Spleen (tissue), 11 donors: ENCODE measurements at regions not wholly inside any gene's neighbourhood (a gene's known extent, or its start where the extent isn't known, plus 50 kb on each side); places are given as distances from the start of the nearest gene placed in this dataset.

Experiments used
- DNase-seq: peaks from one replicate; pipeline ENCODE4 v3.0.0-alpha.2; 2020
- H3K27ac ChIP-seq, 8 donors: fragments of 200-600 bp; sonication (generic) in 7 of 8; 1 replicate in 4 of 8; 2 replicates in 4 of 8; pipeline versions ENCODE4 v1.5.0 to v1.8.0; 2016 to 2021; ENCODE audit warnings: inconsistent platforms in 4 of 8, mild to moderate bottlenecking in 4 of 8, moderate library complexity in 1 of 8
- H3K27me3 ChIP-seq, 7 donors: fragments of 200-600 bp; sonication (generic) in 6 of 7; replicated peaks in 1 of 7; 1 replicate in 4 of 7; 2 replicates in 3 of 7; pipeline versions ENCODE4 v1.5.0 to v1.8.0; 2016 to 2021; ENCODE audit warnings: inconsistent platforms in 3 of 7, mild to moderate bottlenecking in 1 of 7
- H3K36me3 ChIP-seq, 6 donors: fragments of 200-600 bp; sonication (generic) in 5 of 6; 1 replicate in 4 of 6; 2 replicates in 2 of 6; pipeline versions ENCODE4 v1.5.0 to v1.8.0; 2016 to 2021; ENCODE audit warnings: inconsistent platforms in 2 of 6
- H3K4me1 ChIP-seq, 6 donors: fragments of 200-600 bp; sonication (generic) in 5 of 6; 1 replicate in 3 of 6; 2 replicates in 3 of 6; pipeline versions ENCODE4 v1.5.0 to v1.8.0; 2016 to 2021; ENCODE audit warnings: inconsistent platforms in 3 of 6
- H3K4me3 ChIP-seq, 8 donors: fragments of 200-600 bp; sonication (generic) in 7 of 8; 1 replicate in 4 of 8; 2 replicates in 4 of 8; pipeline versions ENCODE4 v1.5.0 to v1.8.0; 2016 to 2021; ENCODE audit warnings: inconsistent platforms in 4 of 8, mild to moderate bottlenecking in 4 of 8, moderate library complexity in 2 of 8
- H3K9me3 ChIP-seq, 8 donors: fragments of 200-600 bp; sonication (generic) in 7 of 8; 1 replicate in 4 of 8; 2 replicates in 4 of 8; pipeline versions ENCODE4 v1.5.0 to v1.8.0; 2016 to 2021; ENCODE audit warnings: inconsistent platforms in 4 of 8
- POLR2A ChIP-seq, 3 donors: fragments of 450-650 bp; IDR thresholded peaks; one replicate each; pipeline ENCODE4 v1.5.1; 2017; ENCODE audit warnings: antibody characterized with exemption in 3 of 3, mild to moderate bottlenecking in 1 of 3
- POLR2AphosphoS5 ChIP-seq, 3 donors: sonication (generic); formaldehyde crosslinking; IDR thresholded peaks; one replicate each; pipeline ENCODE4 v1.5.1; 2017; ENCODE audit warnings: antibody characterized with exemption in 3 of 3
- WGBS, 5 donors: extraction: QIAGEN DNeasy Blood & Tissue Kit in 3 of 5; methylation state at CpG; one replicate each; pipeline versions ENCODE4 v1.1.5 to v1.1.7; 2013 to 2018; 5-methylcytosine and 5-hydroxymethylcytosine counted together
- intact Hi-C: fragments of 100-400 bp; cut with DNase I; formaldehyde crosslinking; loops from one replicate; pipeline ENCODE4 v1.15.0; 2023; ENCODE audit warnings: low total_unique reads
- TF ChIP-seq, protein P1 (sequence below), 11 experiments: fragments of 200-600 bp in 7 of 11; fragments of 450-650 bp in 4 of 11; sonication (generic) in 4 of 11; IDR thresholded peaks in 8 of 11; conservative IDR thresholded peaks in 3 of 11; 1 replicate in 7 of 11; 2 replicates in 4 of 11; pipeline versions ENCODE4 v1.4.0 to v1.8.0; 2016 to 2021; ENCODE audit warnings: antibody characterized with exemption in 11 of 11, inconsistent platforms in 4 of 11, mild to moderate bottlenecking in 1 of 11
- donor health status: healthy with polysubstance abuse.
- donor health status: DM: no; HTN: no; CAD: no; lungs with moderate emphysema.
- donor health status: DM: no; HTN: no; CAD: no.
- donor health status: Bipolar disorder and iron deficiency.
- donor health status: healthy.
- donor health status: DM: no; HTN: no; CAD: no.
- donor health status: DM: yes; HTN: yes; CAD: no.

DNA sequence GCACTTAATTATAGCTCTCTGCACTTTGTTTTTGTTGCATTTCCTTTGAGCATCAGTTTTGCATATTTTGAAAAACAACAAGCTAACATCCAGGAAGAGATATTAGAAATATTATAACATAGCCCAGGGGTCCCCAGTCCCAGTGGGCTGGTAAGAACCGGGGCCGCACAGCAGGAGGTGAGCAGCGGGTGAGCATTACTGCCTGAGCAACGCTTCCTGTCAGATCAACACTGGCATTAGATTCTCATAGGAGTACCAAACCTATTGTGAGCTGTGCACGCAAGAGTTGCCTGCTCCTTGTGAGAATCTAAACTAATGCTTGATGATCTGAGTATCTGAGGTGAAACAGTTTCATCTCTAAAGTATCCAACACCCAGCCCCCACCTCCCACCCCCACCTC lies 675.9 kb upstream of the ZNF608 start:
- H3K4me1 ChIP-seq: no peaks in the 10 kb centered on the region
- no peak overlapping the region for H3K4me3 ChIP-seq
- H3K27me3 ChIP-seq: no peaks in the 10 kb centered on the region
- TF ChIP-seq POLR2AphosphoS5 (IDR thresholded peaks at IDR 0.05) (no peak), POLR2A (IDR thresholded peaks at IDR 0.05) (no peak)
- TF ChIP-seq, protein P1, sequence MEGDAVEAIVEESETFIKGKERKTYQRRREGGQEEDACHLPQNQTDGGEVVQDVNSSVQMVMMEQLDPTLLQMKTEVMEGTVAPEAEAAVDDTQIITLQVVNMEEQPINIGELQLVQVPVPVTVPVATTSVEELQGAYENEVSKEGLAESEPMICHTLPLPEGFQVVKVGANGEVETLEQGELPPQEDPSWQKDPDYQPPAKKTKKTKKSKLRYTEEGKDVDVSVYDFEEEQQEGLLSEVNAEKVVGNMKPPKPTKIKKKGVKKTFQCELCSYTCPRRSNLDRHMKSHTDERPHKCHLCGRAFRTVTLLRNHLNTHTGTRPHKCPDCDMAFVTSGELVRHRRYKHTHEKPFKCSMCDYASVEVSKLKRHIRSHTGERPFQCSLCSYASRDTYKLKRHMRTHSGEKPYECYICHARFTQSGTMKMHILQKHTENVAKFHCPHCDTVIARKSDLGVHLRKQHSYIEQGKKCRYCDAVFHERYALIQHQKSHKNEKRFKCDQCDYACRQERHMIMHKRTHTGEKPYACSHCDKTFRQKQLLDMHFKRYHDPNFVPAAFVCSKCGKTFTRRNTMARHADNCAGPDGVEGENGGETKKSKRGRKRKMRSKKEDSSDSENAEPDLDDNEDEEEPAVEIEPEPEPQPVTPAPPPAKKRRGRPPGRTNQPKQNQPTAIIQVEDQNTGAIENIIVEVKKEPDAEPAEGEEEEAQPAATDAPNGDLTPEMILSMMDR (IDR thresholded peaks at IDR 0.05 in 8 of 11, conservative IDR thresholded peaks at IDR 0.05 in 3 of 11): no peak
- intact Hi-C loops: no loop called here
- H3K36me3 ChIP-seq: no peaks in the 10 kb centered on the region
- WGBS, 5 donors: 82 to 95% (median 88%) methylated on average over 5 of the region's 5 CpGs
- H3K27ac ChIP-seq: no peak overlapping the region
- H3K9me3 ChIP-seq: no peaks in the 10 kb centered on the region
- DNase-seq: no peak

- intact Hi-C loops: no loop called here
Measured at GRCh38 chr5:125424402-125425141, 678.1 kb upstream of the ZNF608 start.

GRCh38 chr5:125429498-125429897 lies 683.1 kb upstream of the ZNF608 start:
- no peaks in the 10 kb centered on the region for H3K36me3 ChIP-seq
- DNase-seq: no peak
- H3K4me3 ChIP-seq: no peak overlapping the region
- peaks cover 0 to 16% (median 10%) of the 10 kb centered on the region in 8 donors for H3K9me3 ChIP-seq
- no peak overlapping the region for H3K27ac ChIP-seq
- H3K4me1 ChIP-seq: no peaks in the 10 kb centered on the region
- TF ChIP-seq, protein P1 (IDR thresholded peaks at IDR 0.05 in 8 of 11, conservative IDR thresholded peaks at IDR 0.05 in 3 of 11): no peak
- TF ChIP-seq POLR2A (IDR thresholded peaks at IDR 0.05) (no peak), POLR2AphosphoS5 (IDR thresholded peaks at IDR 0.05) (no peak)
- 68 to 94% (median 88%) methylated on average over 1 of the region's 1 CpG for WGBS, 5 donors
- intact Hi-C loops: no loop called here
- H3K27me3 ChIP-seq: no peaks in the 10 kb centered on the region

More at GRCh38 chr5:125424402-125425141, 678.1 kb upstream of the ZNF608 start:
- Histone ChIP-seq H3K27me3 (no peaks in the 10 kb centered on the region), H3K9me3 (peaks cover 0 to 16% (median 10%) of the 10 kb centered on the region in 8 donors), H3K27ac (no peak overlapping the region), H3K4me1 (no peaks in the 10 kb centered on the region), H3K36me3 (no peaks in the 10 kb centered on the region), H3K4me3 (no peak overlapping the region)
- DNase-seq: no peak
- 71 to 79% (median 75%) methylated on average over 6 of the region's 6 CpGs for WGBS, 5 donors
- no peak for TF ChIP-seq POLR2AphosphoS5 (IDR thresholded peaks at IDR 0.05)
- TF ChIP-seq, protein P1 (IDR thresholded peaks at IDR 0.05 in 8 of 11, conservative IDR thresholded peaks at IDR 0.05 in 3 of 11): no peak
- TF ChIP-seq POLR2A (IDR thresholded peaks at IDR 0.05): no peak

- TF ChIP-seq POLR2AphosphoS5 (IDR thresholded peaks at IDR 0.05) (no peak), POLR2A (IDR thresholded peaks at IDR 0.05) (no peak)
- TF ChIP-seq, protein P1 (IDR thresholded peaks at IDR 0.05 in 8 of 11, conservative IDR thresholded peaks at IDR 0.05 in 3 of 11): no peak
- Histone ChIP-seq H3K27ac (no peak overlapping the region), H3K36me3 (no peaks in the 10 kb centered on the region), H3K9me3 (peaks cover 0 to 6% (median under 1%) of the 10 kb centered on the region in 8 donors), H3K27me3 (no peaks in the 10 kb centered on the region), H3K4me1 (no peaks in the 10 kb centered on the region), H3K4me3 (no peak overlapping the region)
- no peak for DNase-seq
- intact Hi-C loops: no loop called here
- 47 to 70% (median 57%) methylated on average over 2 of the region's 2 CpGs for WGBS, 5 donors
Measured at GRCh38 chr5:125433457-125433856, 687.0 kb upstream of the ZNF608 start.
